ENCODE measurements at regions not wholly inside any gene's neighbourhood (a gene's known extent, or its start where the extent isn't known, plus 50 kb on each side); places are given as distances from the start of the nearest gene placed in this dataset.

DNA sequence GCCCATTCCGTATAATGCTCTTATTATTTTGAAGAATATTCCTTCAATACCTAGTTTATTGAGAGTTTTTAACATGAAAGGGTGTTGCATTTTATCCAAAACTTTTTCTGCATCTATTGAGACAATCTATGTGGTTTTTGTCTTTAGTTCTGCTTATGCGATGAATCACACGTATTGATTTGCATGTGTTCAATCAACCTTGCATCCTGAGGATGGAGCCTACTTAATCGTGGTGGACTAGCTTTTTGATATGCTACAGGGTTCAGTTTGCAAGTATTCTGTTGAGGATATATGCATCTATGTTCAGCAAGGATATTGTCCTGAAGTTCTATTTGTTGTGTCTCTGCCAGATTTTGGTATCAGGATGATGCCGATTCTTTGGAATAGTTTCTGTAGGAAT lies 1070.3 kb upstream of the CDH18 start:
- no peak overlapping the region for H3K4me3 ChIP-seq (replicated peaks in 1 of 3; ENCODE audit: insufficient read depth in 1 of 3, low read depth in 1 of 3, low read length in 3 of 3)
- no peak for TF ChIP-seq MYC (IDR thresholded peaks at IDR 0.05; ENCODE audit: low read depth, low read length)
- TF ChIP-seq, protein P1, sequence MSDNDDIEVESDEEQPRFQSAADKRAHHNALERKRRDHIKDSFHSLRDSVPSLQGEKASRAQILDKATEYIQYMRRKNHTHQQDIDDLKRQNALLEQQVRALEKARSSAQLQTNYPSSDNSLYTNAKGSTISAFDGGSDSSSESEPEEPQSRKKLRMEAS (IDR thresholded peaks at IDR 0.05; ENCODE audit: insufficient read depth, insufficient read length), result no peak
- no peak for TF ChIP-seq FOS (IDR thresholded peaks at IDR 0.05; ENCODE audit: borderline replicate concordance, insufficient read depth, low read length)
- TF ChIP-seq, protein P2, sequence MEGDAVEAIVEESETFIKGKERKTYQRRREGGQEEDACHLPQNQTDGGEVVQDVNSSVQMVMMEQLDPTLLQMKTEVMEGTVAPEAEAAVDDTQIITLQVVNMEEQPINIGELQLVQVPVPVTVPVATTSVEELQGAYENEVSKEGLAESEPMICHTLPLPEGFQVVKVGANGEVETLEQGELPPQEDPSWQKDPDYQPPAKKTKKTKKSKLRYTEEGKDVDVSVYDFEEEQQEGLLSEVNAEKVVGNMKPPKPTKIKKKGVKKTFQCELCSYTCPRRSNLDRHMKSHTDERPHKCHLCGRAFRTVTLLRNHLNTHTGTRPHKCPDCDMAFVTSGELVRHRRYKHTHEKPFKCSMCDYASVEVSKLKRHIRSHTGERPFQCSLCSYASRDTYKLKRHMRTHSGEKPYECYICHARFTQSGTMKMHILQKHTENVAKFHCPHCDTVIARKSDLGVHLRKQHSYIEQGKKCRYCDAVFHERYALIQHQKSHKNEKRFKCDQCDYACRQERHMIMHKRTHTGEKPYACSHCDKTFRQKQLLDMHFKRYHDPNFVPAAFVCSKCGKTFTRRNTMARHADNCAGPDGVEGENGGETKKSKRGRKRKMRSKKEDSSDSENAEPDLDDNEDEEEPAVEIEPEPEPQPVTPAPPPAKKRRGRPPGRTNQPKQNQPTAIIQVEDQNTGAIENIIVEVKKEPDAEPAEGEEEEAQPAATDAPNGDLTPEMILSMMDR (IDR thresholded peaks at IDR 0.05; ENCODE audit: extremely low read depth in 1 of 2, insufficient read depth in 1 of 2, low read depth in 1 of 2, low read length in 2 of 2), result no peak
- TF ChIP-seq GATA2 (IDR thresholded peaks at IDR 0.05; ENCODE audit: insufficient read depth, insufficient read length, low read depth, low read length), result no peak
- no peak for TF ChIP-seq JUN (IDR thresholded peaks at IDR 0.05; ENCODE audit: borderline replicate concordance, insufficient read depth, insufficient read length, low read depth)
- TF ChIP-seq POLR2A (IDR thresholded peaks at IDR 0.05; ENCODE audit: low read depth, low read length), result no peak
- TF ChIP-seq EZH2 (IDR thresholded peaks at IDR 0.05; ENCODE audit: borderline replicate concordance, low read depth, low read length, severe bottlenecking), result no peak
- no peak for TF ChIP-seq POLR2AphosphoS5 (IDR thresholded peaks at IDR 0.05; ENCODE audit: insufficient read depth, low read depth, low read length)
- H3K4me1 ChIP-seq (ENCODE audit: control insufficient read depth, extremely low read depth, insufficient read depth, low read length), result no peaks in the 10 kb centered on the region
- no peak overlapping the region for H2AFZ ChIP-seq (ENCODE audit: low read depth, low read length)
- intact Hi-C loops (cut with micrococcal nuclease) (no loop called here), dilution Hi-C loops (cut with MboI; ENCODE audit: extremely low pct_ligation_motif_present, low sequenced_read_pairs) (no loop called here)
- CTCF ChIA-PET, result no interaction called here
- H3K36me3 ChIP-seq (ENCODE audit: control insufficient read depth in 2 of 2, extremely low read depth in 1 of 2, insufficient read depth in 2 of 2, low read length in 2 of 2), result no peaks in the 10 kb centered on the region
- no peak for FAIRE-seq
- no peaks in the 10 kb centered on the region for H3K27me3 ChIP-seq (ENCODE audit: control insufficient read depth in 2 of 2, insufficient read depth in 2 of 2, low read length in 2 of 2)
- H3K9me3 ChIP-seq (replicated peaks; ENCODE audit: control insufficient read depth, insufficient read depth, low read length), result no peaks in the 10 kb centered on the region
- H4K20me1 ChIP-seq (replicated peaks; ENCODE audit: control insufficient read depth, extremely low read depth, insufficient read depth, low read length), result no peaks in the 10 kb centered on the region
- no peak overlapping the region for H3K27ac ChIP-seq (ENCODE audit: insufficient read depth, low read depth, low read length)
- H3K4me2 ChIP-seq (ENCODE audit: insufficient read depth, low read length), result no peak overlapping the region
- no peak overlapping the region for H3K9ac ChIP-seq (replicated peaks; ENCODE audit: extremely low read depth, insufficient read depth, low read length)
- POLR2A ChIA-PET, result no interaction called here
- H3K9me1 ChIP-seq (replicated peaks; ENCODE audit: control insufficient read depth, extremely low read depth, insufficient read depth, low read length), result no peaks in the 10 kb centered on the region
- DNase-seq (ENCODE audit: low read depth, low spot score), result no peak
- no TSS peak for BruUV-seq (replicated peaks)
- H3K79me2 ChIP-seq (ENCODE audit: control insufficient read depth, insufficient read depth, low read length), result no peaks in the 10 kb centered on the region

Measured in endothelial cell of umbilical vein (primary cell).